ENCODE measurements at regions not wholly inside any gene's neighbourhood (a gene's known extent, or its start where the extent isn't known, plus 50 kb on each side); places are given as distances from the start of the nearest gene placed in this dataset.

GRCh38 chr17:22570144-22570845 lies 878.0 kb downstream of the KCNJ18 start:
- H3K27me3 ChIP-seq, result no peaks in the 10 kb centered on the region
- intact Hi-C loops (cut with DNase I; ENCODE audit: low total_unique reads), result no loop called here
- H3K4me3 ChIP-seq, result peak overlapping the region in 1 of 2 donors; percentile 29
- WGBS, 2 donors, result 50% methylated on average over 17 of the region's 17 CpGs
- H3K36me3 ChIP-seq (ENCODE audit: low read depth, missing control alignments), result no peaks in the 10 kb centered on the region
- TF ChIP-seq, protein P1, sequence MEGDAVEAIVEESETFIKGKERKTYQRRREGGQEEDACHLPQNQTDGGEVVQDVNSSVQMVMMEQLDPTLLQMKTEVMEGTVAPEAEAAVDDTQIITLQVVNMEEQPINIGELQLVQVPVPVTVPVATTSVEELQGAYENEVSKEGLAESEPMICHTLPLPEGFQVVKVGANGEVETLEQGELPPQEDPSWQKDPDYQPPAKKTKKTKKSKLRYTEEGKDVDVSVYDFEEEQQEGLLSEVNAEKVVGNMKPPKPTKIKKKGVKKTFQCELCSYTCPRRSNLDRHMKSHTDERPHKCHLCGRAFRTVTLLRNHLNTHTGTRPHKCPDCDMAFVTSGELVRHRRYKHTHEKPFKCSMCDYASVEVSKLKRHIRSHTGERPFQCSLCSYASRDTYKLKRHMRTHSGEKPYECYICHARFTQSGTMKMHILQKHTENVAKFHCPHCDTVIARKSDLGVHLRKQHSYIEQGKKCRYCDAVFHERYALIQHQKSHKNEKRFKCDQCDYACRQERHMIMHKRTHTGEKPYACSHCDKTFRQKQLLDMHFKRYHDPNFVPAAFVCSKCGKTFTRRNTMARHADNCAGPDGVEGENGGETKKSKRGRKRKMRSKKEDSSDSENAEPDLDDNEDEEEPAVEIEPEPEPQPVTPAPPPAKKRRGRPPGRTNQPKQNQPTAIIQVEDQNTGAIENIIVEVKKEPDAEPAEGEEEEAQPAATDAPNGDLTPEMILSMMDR (IDR thresholded peaks at IDR 0.05), result no peak
- no peak for TF ChIP-seq POLR2A (IDR thresholded peaks at IDR 0.05)
- no peaks in the 10 kb centered on the region for H3K9me3 ChIP-seq
- no peak overlapping the region for H3K27ac ChIP-seq
- H3K4me1 ChIP-seq, result no peaks in the 10 kb centered on the region
- DNase-seq, result no peak

DNA sequence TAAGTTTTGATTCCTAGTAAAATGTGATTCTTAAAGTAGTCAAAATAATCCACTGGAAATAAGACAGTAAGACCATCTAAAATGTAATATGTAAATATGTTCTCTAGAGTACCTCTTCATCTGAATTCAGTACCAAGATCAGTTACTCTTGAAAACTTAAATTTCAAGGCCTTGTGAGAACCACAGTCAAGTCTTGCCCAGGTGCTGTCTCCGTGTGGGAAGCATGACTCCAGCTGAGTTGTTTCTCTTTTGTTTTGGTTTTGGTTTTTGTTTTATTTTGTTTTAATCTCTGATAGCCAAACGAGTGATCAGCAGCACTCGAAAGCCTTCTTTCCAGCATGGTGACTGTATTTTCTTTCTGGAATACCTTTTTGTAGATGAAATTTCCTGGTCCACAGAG lies 907.0 kb downstream of the KCNJ18 start:
- Histone ChIP-seq H3K4me3 (no peak overlapping the region), H3K9me3 (no peaks in the 10 kb centered on the region), H3K27ac (no peak overlapping the region), H3K36me3 (ENCODE audit: low read depth, missing control alignments) (no peaks in the 10 kb centered on the region), H3K27me3 (no peaks in the 10 kb centered on the region), H3K4me1 (no peaks in the 10 kb centered on the region)
- 48 to 65% methylated on average over 3 of the region's 3 CpGs for WGBS, 2 donors
- no peak for DNase-seq
- TF ChIP-seq, protein P1 (IDR thresholded peaks at IDR 0.05), result no peak
- TF ChIP-seq POLR2A (IDR thresholded peaks at IDR 0.05), result no peak
- intact Hi-C loops (cut with DNase I; ENCODE audit: low total_unique reads), result no loop called here

DNA sequence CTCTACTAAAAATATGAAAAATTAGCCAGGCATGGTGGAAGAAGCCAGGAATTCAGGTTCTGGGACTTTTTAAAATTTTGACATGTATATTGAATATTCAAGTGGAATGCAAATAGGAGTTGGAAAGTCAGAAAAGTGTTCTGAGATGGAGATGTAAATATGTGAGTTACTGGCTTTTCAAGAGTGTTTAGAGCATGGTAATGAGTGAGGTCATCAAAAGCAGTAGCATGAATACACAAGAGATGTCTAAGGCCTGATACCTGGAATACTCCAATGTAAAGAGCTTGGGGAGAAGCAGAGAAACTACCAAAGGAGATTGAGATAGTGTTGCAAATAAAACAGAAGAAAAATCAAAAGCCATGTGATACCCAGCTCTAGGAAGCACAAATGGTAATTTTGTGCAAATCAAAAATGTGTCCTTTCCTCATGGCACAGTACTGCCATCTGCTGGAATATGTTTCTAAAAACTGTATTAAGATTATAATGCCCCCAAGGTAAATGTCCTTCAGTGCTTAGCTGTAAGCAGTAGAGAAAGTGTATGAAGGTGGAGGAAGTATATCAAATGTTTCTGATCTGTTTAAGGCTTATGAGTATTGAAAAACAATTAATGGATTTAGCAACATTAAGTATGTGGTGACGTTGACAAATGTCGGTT lies 908.4 kb downstream of the KCNJ18 start:
- no peak overlapping the region for H3K4me3 ChIP-seq
- TF ChIP-seq POLR2A (IDR thresholded peaks at IDR 0.05), result no peak
- TF ChIP-seq, protein P1 (IDR thresholded peaks at IDR 0.05), result peak in 1 of 3 experiments; percentile 30
- no peaks in the 10 kb centered on the region for H3K36me3 ChIP-seq (ENCODE audit: low read depth, missing control alignments)
- H3K4me1 ChIP-seq, result no peaks in the 10 kb centered on the region
- 53 to 63% methylated on average over 2 of the region's 2 CpGs for WGBS, 2 donors
- H3K27me3 ChIP-seq, result no peaks in the 10 kb centered on the region
- no peak for DNase-seq
- H3K27ac ChIP-seq, result no peak overlapping the region
- intact Hi-C loops (cut with DNase I; ENCODE audit: low total_unique reads), result no loop called here
- no peaks in the 10 kb centered on the region for H3K9me3 ChIP-seq

Small RNAs in the stretch of these regions (small RNA-seq; reads per million reads assigned to genes)
- gene ABBA01006766.1 (0 reads per million in 2 donors), gene NMTRS-TGA3-1 (0 reads per million in 2 donors)

All from testis (tissue), 2 donors.